ENCODE measurements at regions not wholly inside any gene's neighbourhood (a gene's known extent, or its start where the extent isn't known, plus 50 kb on each side); places are given as distances from the start of the nearest gene placed in this dataset.
"Not testable (repeated sequence)": the region's sequence is repeated elsewhere in the genome, so short reads cannot be mapped to it uniquely, and the experiment has no call there.

DNA sequence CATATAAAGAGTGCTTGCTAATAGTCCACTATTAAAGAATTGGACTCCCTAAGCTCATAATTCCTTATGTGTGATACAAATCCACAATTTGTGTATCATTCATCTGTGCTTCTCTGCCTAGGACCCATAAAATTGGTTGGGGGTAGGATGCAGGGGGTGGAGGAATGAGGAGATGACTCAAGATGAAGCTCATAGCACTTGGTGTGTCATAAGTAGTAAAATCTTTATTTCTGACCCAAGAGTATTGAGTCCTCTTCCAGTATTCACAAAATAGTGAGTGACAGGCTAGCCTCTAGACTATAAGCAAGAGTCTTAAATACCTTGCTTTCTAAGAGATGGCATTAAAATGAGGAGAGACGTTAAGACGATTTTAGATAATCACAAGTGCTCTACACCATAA, 390.9 kb upstream of the CDH19 start:
- DNase-seq: no peak

GRCh38 chr18:66993492-66993891, 389.6 kb upstream of the CDH19 start:
- DNase-seq: peak in 1 of 2 experiments; percentile 10

DNA sequence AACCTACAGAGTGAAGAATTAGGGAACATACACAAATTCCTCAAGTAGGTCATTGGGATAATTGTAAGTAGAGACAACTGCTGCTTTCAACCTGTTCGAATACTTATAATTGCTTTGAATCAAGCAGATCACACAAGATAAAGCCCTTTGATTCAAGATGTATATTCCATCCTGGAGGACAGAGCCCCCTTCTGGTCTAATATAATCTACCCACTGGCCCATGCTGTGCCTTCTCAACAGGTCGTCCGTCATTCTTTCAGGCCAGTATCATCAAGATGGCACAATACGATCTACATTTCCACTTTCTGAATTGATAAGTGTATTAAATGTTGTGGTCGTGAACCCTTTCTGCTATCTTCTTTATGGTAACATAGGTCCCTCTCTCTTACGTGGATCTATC, 387.0 kb upstream of the CDH19 start:
- DNase-seq: no peak

- DNase-seq: no peak
These were observed 375.1 kb upstream of the CDH19 start for GRCh38 chr18:66979009-66979408.

- DNase-seq: no peak
These were observed 368.8 kb upstream of the CDH19 start for GRCh38 chr18:66972681-66973080.

- DNase-seq: no peak
These were observed 368.1 kb upstream of the CDH19 start for GRCh38 chr18:66971960-66972359.

DNA sequence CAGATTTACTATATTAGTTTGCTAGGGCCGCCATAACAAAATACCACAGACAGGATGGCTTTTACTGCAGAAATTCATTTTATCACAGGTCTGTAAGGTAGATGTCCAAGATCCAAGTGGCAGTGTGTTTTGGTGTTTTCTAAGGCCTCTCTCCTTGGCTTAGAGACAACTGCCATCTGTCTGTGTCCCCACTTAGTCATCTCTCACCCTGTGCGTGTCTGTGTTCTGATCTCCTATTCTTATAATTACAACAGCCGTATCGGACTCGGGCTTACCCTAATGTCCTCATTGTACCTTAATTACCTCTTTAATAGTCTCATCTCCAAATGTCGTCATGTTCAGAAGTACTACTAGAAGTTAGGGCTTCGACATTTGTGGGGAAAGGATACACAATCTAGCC, 362.3 kb upstream of the CDH19 start:
- no peak for DNase-seq

DNA sequence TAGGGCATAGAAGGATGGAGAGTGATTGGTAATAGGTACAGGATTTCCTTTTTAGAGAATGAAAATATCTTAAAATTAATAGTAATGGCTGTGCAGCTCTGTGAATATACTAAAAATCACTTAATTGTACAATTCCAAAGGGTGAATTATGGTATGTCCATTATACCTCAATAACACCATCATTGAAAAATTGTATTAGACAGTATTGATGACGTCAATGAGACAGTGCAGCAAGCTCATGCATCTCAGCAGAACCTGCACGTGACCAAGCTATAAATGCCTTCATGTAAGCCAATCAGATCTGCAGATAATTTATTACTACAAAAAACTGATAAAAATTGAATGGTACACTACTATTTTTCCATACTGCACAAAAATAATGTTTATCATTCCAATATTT, 354.4 kb upstream of the CDH19 start:
- no peak for DNase-seq

DNA sequence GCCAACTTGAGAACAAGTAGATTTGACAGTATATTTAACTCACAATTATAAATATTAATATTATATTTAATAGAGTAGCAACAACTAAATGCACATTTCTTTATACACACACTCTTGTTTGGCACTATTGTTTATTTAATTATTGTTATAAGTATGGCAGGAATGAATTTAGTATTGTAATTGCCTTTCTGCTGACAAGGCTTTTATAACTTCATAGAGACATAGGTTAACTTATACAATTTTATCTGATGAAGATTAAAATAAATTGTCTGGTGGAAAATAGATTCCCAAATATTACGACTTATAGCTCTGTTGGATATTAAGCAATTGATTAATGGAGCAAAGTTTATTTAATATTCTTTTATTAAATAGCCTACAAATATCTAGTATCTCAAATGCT, 347.9 kb upstream of the CDH19 start:
- no peak for DNase-seq

- DNase-seq: no peak
These were observed 345.5 kb upstream of the CDH19 start for GRCh38 chr18:66949419-66949818.

GRCh38 chr18:66937546-66937945, 333.7 kb upstream of the CDH19 start:
- no peak for DNase-seq

DNA sequence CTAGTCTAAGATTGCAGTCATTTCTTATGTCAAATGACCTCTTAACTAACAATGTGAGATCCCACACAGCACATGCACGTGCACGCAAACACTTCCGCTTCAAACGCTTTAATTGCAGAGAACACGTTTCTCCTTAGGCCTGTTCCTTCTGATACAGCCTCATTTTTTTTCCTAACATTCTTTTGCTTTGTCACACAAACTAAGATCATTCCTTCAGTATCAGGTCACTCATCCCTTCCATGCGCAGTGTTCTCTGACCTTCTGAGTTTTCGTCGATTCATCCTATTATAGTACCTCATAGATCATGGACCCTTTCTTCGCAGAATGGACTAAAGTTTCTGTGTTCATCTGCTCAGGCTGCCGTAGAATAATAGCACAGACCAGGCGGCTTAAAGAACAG, 327.1 kb upstream of the CDH19 start:
- DNase-seq: no peak

- DNase-seq: no peak
These were observed 312.9 kb upstream of the CDH19 start for GRCh38 chr18:66916834-66917233.

DNA sequence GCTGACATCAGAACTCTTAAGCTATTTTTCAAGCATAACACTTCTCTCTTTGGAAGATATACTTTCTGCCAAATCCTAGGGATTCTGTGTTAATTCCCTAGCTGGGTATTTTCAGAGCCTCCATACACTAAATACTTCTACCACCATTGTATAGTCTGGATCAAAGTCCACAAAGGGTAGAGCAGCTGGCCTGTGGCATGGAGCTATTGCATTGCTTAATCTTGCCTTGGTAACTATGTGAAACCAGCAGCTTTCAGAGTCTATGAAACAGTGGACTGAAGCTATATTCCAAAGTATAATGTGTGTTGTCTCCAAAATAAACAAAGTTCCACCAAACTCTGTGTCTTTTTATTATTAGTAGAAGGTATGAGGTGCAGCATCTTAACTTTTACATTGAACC, 296.9 kb upstream of the CDH19 start:
- no peak for DNase-seq

GRCh38 chr18:66895631-66896030, 291.7 kb upstream of the CDH19 start:
- no peak for DNase-seq

DNA sequence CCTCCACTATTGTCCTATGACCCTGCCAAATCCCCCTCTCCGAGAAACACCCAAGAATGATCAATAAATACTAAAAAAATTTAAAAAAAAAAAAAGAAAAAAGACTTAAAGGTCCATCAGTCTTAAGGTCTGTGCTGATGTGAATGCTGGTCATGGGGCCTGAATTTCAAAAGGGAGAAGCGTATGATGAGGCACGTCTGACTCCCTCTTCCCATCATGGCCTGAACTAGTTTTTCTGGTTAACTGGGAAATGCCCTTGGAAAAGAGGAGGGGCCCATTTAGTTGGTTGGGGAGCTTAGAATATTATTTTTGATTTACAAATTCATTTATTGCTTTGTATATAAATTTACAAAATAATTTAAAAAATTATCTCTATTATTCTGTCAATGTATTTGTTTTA, 291.0 kb upstream of the CDH19 start:
- DNase-seq: no peak

GRCh38 chr18:66892388-66892787, 288.5 kb upstream of the CDH19 start:
- DNase-seq: not testable (repeated sequence)

- no peak for DNase-seq
These were observed 271.1 kb upstream of the CDH19 start for GRCh38 chr18:66874812-66875474.

DNA sequence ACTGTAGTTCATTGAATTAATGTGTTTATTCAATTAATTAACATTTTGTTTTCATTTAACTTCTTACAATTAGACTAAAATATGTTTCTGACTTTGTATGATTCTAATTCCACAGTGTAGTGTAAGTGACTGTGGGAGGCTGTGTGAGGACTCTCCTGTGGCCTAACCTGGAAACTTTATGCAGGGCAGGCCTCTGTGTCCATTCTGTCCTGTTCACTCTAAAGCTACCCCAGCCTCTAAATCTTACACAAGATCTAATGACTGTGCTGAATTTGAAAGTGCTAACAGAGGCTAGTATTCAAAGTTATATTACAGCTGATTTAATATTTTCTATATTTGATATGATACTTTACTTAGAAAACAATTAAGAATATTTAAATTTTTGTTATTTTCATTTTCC, 270.5 kb upstream of the CDH19 start:
- no peak for DNase-seq

DNA sequence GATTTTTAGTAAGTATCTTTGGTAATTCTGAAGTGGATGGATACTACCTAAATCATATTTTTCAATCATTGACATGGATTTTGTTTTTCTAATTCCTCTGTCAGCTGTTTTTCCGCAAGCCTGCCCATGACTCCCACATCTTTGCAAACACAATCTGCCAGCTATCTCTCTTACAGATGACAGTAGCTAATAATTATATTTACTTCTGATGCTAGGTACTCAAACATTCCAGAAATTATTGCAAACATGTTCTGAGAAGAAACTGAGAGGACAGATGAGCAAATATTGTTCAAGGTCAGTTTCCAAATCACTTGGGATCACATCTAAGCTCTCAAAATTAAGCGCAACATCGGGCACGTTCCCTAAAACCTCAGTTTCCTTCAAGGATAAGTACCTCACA, 270.0 kb upstream of the CDH19 start:
- DNase-seq: no peak

GRCh38 chr18:66872277-66872676, 268.4 kb upstream of the CDH19 start:
- DNase-seq: peak in 1 of 2 experiments; percentile 18

GRCh38 chr18:66867653-66868052, 263.8 kb upstream of the CDH19 start:
- DNase-seq: no peak

DNA sequence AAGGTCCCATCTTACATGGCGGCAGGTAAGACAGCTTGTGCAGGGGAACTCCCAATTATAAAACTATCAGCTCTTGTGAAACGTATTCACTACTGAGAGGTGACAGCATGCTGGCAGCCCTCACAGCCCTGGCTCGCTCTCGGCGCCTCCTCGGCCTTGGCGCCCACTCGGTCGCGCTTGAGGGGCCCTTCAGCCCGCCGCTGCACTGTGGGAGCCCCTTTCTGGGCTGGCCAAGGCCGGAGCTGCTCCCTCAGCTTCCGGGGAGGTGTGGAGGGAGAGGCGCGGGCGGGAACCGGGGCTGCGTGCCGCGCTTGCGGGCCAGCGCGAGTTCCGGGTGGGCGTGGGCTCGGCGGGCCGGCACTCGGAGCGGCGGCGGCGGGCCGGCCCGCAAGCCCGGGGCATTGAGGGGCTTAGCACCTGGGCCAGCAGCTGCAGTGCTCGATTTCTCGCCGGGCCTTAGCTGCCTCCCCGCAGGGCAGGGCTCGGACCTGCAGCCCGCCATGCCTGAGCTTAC, 262.6 kb upstream of the CDH19 start:
- DNase-seq: not testable (repeated sequence)

- no peak for DNase-seq
These were observed 234.6 kb upstream of the CDH19 start for GRCh38 chr18:66838340-66838987.

- no peak for DNase-seq
These were observed 229.8 kb upstream of the CDH19 start for GRCh38 chr18:66833646-66834045.
